CD14-positive monocyte (primary cell): ENCODE measurements at regions not wholly inside any gene's neighbourhood (a gene's known extent, or its start where the extent isn't known, plus 50 kb on each side); places are given as distances from the start of the nearest gene placed in this dataset.

ENCODE experiments used
- DNase-seq, 3 donors: peaks; one replicate each; pipeline ENCODE4 v3.0.0-alpha.2; 2011 to 2022
- H2AFZ ChIP-seq: 2 replicates; pipeline ENCODE4 v1.6.0; 2012; ENCODE audit warnings: mild to moderate bottlenecking, low read depth, low read length, inconsistent platforms; ENCODE audit not compliant: insufficient read depth, poor library complexity, severe bottlenecking
- H3K27ac ChIP-seq, 2 donors: 1 replicate in 1 of 2; 2 replicates in 1 of 2; pipeline ENCODE4 v1.5.1; 2012 to 2013; ENCODE audit warnings: low read length in 2 of 2, control low read depth in 1 of 2, inconsistent platforms in 1 of 2, low read depth in 1 of 2, mild to moderate bottlenecking in 1 of 2
- H3K27me3 ChIP-seq, 2 donors: one replicate each; pipeline versions ENCODE4 v1.6.0 to v1.6.1; 2011 to 2013; ENCODE audit warnings: low read length in 2 of 2; ENCODE audit not compliant: control insufficient read depth in 2 of 2, insufficient read depth in 2 of 2
- H3K36me3 ChIP-seq, 2 donors: replicated peaks in 1 of 2; 1 replicate in 1 of 2; 2 replicates in 1 of 2; pipeline versions ENCODE4 v1.5.1 to v1.6.1; 2012 to 2013; ENCODE audit warnings: low read length in 2 of 2, control low read depth in 1 of 2, inconsistent platforms in 1 of 2, mild to moderate bottlenecking in 1 of 2; ENCODE audit not compliant: insufficient read depth in 2 of 2, control insufficient read depth in 1 of 2
- H3K4me1 ChIP-seq, 2 donors: 1 replicate in 1 of 2; 2 replicates in 1 of 2; pipeline versions ENCODE4 v1.5.1 to v1.6.1; 2012 to 2013; ENCODE audit warnings: low read length in 2 of 2, control low read depth in 1 of 2, inconsistent platforms in 1 of 2, mild to moderate bottlenecking in 1 of 2, moderate library complexity in 1 of 2; ENCODE audit not compliant: insufficient read depth in 2 of 2, control insufficient read depth in 1 of 2
- H3K4me2 ChIP-seq: replicated peaks from 2 replicates; pipeline ENCODE3; 2012; ENCODE audit warnings: low read length, moderate library complexity, mild to moderate bottlenecking; ENCODE audit not compliant: poor library complexity, severe bottlenecking; ENCODE audit errors: extremely low read depth
- H3K4me3 ChIP-seq, 3 experiments: fragments of 200-600 bp in 1 of 3; sonication (generic) in 1 of 3; replicated peaks in 1 of 3; 1 replicate in 2 of 3; 2 replicates in 1 of 3; pipeline ENCODE4 v1.5.1; 2011 to 2013; ENCODE audit warnings: low read length in 3 of 3, mild to moderate bottlenecking in 3 of 3, control low read depth in 2 of 3, low read depth in 2 of 3, inconsistent platforms in 1 of 3, moderate library complexity in 1 of 3
- H3K79me2 ChIP-seq: 2 replicates; pipeline ENCODE4 v1.6.0; 2012; ENCODE audit warnings: mild to moderate bottlenecking, control low read depth, inconsistent platforms, low read length, moderate library complexity; ENCODE audit not compliant: insufficient read depth
- H3K9ac ChIP-seq: 2 replicates; pipeline ENCODE4 v1.6.0; 2017; ENCODE audit warnings: low read length, mild to moderate bottlenecking; ENCODE audit not compliant: insufficient read depth, poor library complexity, severe bottlenecking
- H3K9me3 ChIP-seq, 2 donors: replicated peaks in 1 of 2; 1 replicate in 1 of 2; 2 replicates in 1 of 2; pipeline versions ENCODE4 v1.5.1 to v1.6.1; 2012 to 2013; ENCODE audit warnings: low read length in 2 of 2, control low read depth in 1 of 2; ENCODE audit not compliant: control insufficient read depth in 1 of 2, insufficient read depth in 1 of 2
- H4K20me1 ChIP-seq: 2 replicates; pipeline ENCODE4 v1.6.0; 2012; ENCODE audit warnings: mild to moderate bottlenecking, low read length, control low read depth, moderate library complexity; ENCODE audit not compliant: insufficient read depth
- H3K27ac Mint-ChIP-seq, 7 donors: one replicate each; pipeline ENCODE4 v1.8.0; 2020; ENCODE audit warnings: mild to moderate bottlenecking in 7 of 7, mixed read lengths in 7 of 7, moderate library complexity in 6 of 7, inconsistent platforms in 2 of 7
- H3K27me3 Mint-ChIP-seq, 3 donors: one replicate each; pipeline ENCODE4 v1.8.0; 2021 to 2022; ENCODE audit warnings: low read depth in 3 of 3, mild to moderate bottlenecking in 3 of 3, mixed read lengths in 3 of 3, moderate library complexity in 3 of 3, inconsistent platforms in 1 of 3
- H3K36me3 Mint-ChIP-seq, 2 donors: one replicate each; pipeline ENCODE4 v1.8.0; 2020; ENCODE audit warnings: mixed read lengths in 2 of 2, inconsistent platforms in 1 of 2, mild to moderate bottlenecking in 1 of 2
- H3K4me1 Mint-ChIP-seq: one replicate; pipeline ENCODE4 v1.8.0; 2020; ENCODE audit warnings: mild to moderate bottlenecking, mixed read lengths
- H3K4me3 Mint-ChIP-seq, 2 donors: one replicate each; pipeline ENCODE4 v1.8.0; 2020; ENCODE audit warnings: mild to moderate bottlenecking in 2 of 2, mixed read lengths in 2 of 2, moderate library complexity in 1 of 2
- H3K9me3 Mint-ChIP-seq, 7 donors: one replicate each; pipeline ENCODE4 v1.8.0; 2020 to 2022; ENCODE audit warnings: mixed read lengths in 7 of 7, mild to moderate bottlenecking in 6 of 7, moderate library complexity in 6 of 7, inconsistent platforms in 2 of 7
- CTCF ChIP-seq: fragments of 200-600 bp; IDR thresholded peaks from one replicate; pipeline ENCODE4 v1.8.0; 2022; ENCODE audit warnings: antibody characterized with exemption, mild to moderate bottlenecking
- WGBS: methylation state at CpG from one replicate; pipeline ENCODE4 v1.1.5; 2013; ENCODE audit warnings: missing lambda C conversion rate; ENCODE audit not compliant: insufficient coverage; 5-methylcytosine and 5-hydroxymethylcytosine counted together
- intact Hi-C, 2 donors: fragments of 100-400 bp; cut with micrococcal nuclease; formaldehyde crosslinking; loops; one replicate each; pipeline versions ENCODE4 v1.15.0 to v1.15.1; 2023

GRCh38 chr10:108014145-108014901 lies 849.8 kb upstream of the SORCS1 start:
- no peak for TF ChIP-seq CTCF
- no peak overlapping the region for H3K4me3 ChIP-seq
- H3K4me2 ChIP-seq = no peak overlapping the region
- Mint-ChIP-seq H3K27me3 (no peaks in the 10 kb centered on the region), H3K27ac (no peak overlapping the region), H3K4me3 (no peak overlapping the region), H3K36me3 (no peaks in the 10 kb centered on the region), H3K4me1 (no peaks in the 10 kb centered on the region), H3K9me3 (peaks cover 4 to 13% (median 8%) of the 10 kb centered on the region in 7 donors)
- DNase-seq = no peak
- WGBS = no CpG with 5 or more reads among the region's 4 CpGs
- H3K36me3 ChIP-seq = no peaks in the 10 kb centered on the region
- no peaks in the 10 kb centered on the region for H4K20me1 ChIP-seq
- no peaks in the 10 kb centered on the region for H3K27me3 ChIP-seq
- H3K79me2 ChIP-seq = no peaks in the 10 kb centered on the region
- H3K27ac ChIP-seq = no peak overlapping the region
- H3K4me1 ChIP-seq = no peaks in the 10 kb centered on the region
- H3K9me3 ChIP-seq = peaks cover 12 to 14% of the 10 kb centered on the region in 2 donors
- H2AFZ ChIP-seq = no peak overlapping the region
- intact Hi-C loops = no loop called here
- no peak overlapping the region for H3K9ac ChIP-seq

GRCh38 chr10:108005627-108006026 lies 841.1 kb upstream of the SORCS1 start:
- intact Hi-C loops = no loop called here
- Mint-ChIP-seq H3K4me1 (no peaks in the 10 kb centered on the region), H3K9me3 (peaks cover 2 to 15% (median 8%) of the 10 kb centered on the region in 7 donors), H3K27ac (no peak overlapping the region), H3K36me3 (no peaks in the 10 kb centered on the region), H3K4me3 (no peak overlapping the region), H3K27me3 (no peaks in the 10 kb centered on the region)
- Histone ChIP-seq H3K79me2 (no peaks in the 10 kb centered on the region), H3K4me1 (no peaks in the 10 kb centered on the region), H3K27me3 (no peaks in the 10 kb centered on the region), H4K20me1 (no peaks in the 10 kb centered on the region), H3K36me3 (no peaks in the 10 kb centered on the region), H2AFZ (no peak overlapping the region), H3K27ac (no peak overlapping the region), H3K9ac (no peak overlapping the region), H3K4me2 (no peak overlapping the region), H3K4me3 (no peak overlapping the region), H3K9me3 (peaks cover 0 to 9% of the 10 kb centered on the region in 2 donors)
- DNase-seq = no peak
- TF ChIP-seq CTCF = no peak
